GM18907 (cell line): ENCODE measurements at regions not wholly inside any gene's neighbourhood (a gene's known extent, or its start where the extent isn't known, plus 50 kb on each side); places are given as distances from the start of the nearest gene placed in this dataset.

Source experiments
- ATAC-seq: cut with Tn5 transposase; IDR thresholded peaks from one replicate; pipeline ENCODE4 v1.9.1; 2021; ENCODE audit warnings: mild to moderate bottlenecking, moderate library complexity; ENCODE audit not compliant: unreplicated experiment

DNA sequence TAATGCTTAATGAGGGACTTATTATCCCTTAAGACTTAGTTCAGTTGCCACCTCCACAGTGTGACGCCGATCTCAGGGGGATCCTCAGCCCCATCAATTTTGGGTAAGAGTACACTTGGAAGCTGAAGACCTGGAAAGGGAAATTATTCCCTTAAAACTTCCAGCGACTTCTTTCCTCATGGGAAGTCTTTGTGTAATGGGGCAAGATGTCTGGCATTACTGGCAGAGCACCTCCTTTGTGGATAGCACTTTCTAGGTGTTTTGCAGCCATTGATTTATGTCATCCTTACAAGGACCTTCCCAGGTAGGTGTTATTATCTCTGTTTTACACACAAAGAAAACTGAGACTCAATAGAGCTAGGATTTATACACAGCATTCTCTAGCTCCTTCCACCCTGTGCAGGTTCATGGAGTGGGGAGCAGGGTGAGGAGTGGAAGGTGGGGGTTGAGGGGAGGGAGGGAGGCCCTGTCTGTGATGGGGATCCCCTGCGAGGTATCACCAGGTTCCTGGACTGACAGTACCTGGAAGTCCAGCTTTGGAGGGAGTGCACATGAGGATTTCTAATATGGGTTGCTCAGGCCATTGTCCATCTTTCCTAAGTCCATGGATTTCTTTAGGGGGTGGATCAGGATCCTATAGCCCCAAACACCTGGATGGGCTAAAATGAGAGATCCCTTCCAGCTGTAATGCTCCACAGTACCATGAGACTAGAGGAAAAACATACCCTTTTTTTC, 79.4 kb downstream of the MYCN start:
- ATAC-seq, result no peak

DNA sequence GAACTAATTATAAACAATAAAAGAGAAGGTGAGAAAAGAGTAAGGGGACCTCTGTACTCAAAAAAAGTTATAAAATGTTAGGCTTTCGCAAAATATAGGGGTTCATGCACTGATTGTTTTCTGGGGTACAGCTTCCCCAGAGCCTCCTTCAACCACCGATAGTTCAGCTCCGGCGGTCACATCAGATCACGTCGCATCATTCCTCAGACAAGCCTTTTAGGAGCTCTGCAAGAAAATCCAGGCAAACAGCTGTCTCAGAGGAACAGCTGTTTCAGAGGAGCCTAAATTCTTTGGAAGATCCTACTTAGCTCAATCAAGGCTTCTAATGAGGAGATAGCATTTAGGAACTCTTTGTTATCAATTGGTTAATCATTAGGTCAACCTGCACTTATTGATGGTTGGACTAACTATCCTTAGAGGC, 78.7 kb downstream of the MYCN start:
- ATAC-seq, result no peak

DNA sequence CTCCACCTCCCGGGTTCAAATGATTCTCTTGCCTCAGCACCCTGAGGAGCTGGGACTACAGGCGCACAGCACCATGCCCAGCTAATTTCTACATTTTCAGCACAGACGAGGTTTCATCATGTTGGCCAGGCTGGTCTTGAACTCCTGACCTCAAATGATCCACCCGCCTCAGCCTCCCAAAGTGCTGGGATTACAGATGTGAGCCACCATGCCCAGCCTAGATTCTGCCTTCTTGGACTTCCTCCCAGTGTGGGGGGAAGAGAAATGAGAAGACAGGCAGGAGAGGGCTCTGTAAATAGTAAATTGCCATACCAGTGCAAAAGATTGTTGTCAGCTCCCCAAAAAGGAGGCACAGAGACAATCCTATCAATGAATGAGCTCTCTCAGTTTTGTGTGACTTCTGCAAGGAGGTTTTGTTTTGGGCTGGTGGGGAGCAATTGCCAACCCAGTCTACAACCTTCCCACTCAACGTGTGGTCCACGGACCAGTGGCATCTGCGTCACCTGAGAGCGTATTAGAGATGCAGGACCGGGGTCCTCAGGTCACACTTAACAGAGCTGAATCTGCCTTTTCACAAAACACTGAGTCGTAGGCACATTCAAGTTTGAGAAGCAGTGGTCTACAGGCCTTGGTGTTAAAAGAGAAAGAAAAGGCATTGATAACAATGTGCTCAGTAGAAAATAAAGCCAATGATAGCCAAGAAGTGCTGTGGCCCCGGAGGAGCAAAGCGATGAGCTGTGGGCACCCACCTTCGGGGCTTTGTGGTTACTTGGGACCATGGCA, 78.1 kb downstream of the MYCN start:
- no peak for ATAC-seq

DNA sequence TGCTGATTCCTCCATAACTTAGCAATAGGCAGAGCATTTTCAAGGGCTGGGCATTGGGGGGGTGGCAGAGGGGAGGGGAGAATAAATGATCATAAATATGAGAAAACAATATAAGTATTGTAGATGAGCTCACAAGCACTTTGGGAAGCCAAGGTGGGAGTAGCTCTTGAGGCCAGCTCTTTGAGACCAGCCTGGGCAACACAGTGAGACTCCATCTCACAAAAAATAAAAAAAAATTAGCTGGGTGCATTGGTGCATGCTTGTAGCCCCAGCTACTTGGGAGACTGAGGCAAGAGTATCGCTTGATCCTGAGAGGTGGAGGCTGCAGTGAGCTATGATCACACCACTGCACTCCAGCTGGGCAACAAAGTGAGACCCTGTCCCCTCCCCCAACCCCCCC, 75.9 kb downstream of the MYCN start:
- ATAC-seq, result no peak

DNA sequence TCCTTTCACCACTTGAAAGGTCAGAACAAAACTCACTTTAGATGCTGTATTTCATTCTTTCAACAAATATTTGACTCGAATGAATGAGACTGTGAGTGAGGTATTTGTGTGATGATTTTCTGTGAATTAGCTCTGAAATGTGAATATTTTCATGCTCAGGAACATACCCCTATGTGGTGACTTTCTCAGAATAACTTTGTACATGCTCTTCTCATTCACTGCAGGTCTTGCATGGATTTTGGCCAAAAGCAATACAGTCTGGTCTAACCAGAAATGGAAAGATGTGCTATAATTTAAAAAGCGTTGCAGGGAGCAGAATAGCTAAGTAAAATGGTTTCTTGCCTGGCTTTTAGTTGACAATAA, 75.5 kb downstream of the MYCN start:
- ATAC-seq, result no peak

DNA sequence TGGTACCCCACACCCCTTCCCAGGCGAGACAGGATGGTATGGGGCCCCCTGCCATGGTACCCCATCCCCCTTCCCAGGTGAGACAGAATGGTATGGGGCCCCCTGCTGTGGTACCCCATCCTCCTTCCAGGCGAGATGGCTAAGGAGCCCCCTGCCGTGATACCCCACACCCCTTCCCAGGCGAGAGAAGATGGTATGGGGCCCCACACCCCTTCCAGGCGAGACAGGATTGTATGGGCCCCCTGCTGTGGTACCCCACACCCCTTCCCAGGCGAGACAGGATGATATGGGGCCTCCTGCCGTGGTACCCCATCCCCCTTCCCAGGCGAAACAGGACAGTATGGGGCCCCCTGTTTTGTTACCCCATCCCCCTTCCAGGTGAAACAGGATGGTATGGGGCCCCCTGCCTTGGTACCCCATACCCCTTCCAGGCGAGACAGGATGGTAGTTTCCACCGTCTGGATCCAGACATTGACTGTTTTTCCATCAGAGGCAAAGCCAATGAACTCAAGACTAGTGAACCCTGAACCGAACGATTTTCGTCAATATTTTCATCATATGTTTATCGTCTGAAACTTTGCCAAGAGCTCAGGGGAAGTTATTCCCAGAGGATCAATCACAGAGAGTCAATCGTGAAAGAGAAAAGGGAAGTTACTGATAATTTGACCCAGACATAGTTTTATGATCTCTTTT, 75.0 kb downstream of the MYCN start:
- no peak for ATAC-seq

DNA sequence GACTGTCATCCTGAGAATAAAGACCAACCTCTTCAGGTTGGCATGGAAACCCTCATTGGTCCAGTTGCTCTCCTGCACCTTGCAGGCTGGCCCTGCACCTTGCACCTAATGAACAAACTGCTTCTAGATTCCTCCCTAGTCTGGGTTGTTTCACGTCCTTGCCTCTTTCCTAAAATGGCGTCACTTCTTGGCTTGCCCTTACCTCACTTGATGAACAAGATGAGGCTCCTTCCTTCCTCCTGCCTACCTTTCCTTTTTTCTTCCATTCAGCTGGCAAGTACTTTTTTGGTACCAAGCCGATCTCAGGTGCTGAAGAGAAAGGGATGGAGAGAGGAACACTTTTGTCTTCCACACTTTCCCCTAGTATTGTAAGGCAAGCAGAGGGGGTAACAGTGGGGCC, 74.5 kb downstream of the MYCN start:
- no peak for ATAC-seq

DNA sequence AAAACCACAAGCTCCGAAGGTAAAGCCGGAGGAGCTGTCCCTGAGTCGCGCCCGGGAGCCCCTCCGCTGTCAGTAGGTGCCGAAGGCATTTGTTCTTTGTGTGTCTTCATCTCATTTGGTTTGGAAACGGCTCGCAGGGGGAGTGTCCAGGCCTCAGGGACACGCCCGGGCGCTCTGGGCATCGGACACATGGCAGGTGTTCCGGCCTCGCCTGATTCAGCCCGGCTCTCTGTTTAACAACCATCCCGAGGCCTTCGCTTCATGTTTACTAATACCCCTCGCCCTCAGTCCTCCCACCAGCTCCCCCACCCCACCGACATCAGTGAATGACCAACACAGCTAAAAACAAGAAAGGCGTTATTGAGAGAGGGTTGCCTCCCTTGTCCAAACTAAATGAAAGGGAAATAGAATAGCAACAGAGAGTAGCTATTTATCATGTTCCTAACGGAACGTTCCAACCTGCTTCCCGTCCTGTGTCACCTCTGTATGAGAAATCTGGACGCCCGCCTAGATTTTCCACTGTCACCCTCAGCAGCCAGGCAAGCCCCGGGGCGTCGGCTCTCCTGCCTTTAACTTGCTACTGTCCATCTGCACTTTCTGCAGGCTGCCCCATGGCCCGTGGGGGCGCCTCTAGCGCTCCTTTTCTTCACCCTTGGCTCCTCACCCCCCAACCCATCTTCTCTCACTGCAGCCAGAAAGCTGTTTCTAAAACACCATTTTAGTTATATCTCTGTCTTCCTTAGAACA, 73.9 kb downstream of the MYCN start:
- no peak for ATAC-seq

DNA sequence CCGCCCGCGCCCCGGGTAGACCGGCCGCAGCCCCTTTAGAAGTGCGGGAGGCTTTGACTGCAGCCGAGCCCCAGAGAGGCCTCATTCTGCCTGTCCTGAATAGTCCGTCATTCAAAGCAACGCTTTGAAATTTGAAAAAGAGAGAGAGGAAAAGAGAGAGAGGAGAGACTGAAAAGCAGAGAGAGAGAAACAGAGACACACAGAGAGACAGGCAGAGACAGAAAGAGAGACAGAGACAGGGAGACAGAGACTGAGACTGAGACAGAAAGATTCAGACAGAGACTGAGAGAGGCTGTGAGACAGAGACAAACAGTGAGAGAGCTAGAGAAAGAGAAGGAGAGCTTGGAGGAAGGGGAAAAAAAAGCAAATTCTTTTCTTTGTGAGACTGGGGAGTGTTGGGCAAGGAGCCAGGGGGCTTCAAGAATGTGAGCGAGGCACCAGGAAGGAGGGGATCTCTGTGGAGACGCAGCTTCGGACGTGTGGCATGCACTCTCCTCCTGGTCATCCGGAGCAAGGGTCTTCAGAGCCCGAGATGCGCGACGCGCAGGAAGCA, 73.1 kb downstream of the MYCN start:
- no peak for ATAC-seq

DNA sequence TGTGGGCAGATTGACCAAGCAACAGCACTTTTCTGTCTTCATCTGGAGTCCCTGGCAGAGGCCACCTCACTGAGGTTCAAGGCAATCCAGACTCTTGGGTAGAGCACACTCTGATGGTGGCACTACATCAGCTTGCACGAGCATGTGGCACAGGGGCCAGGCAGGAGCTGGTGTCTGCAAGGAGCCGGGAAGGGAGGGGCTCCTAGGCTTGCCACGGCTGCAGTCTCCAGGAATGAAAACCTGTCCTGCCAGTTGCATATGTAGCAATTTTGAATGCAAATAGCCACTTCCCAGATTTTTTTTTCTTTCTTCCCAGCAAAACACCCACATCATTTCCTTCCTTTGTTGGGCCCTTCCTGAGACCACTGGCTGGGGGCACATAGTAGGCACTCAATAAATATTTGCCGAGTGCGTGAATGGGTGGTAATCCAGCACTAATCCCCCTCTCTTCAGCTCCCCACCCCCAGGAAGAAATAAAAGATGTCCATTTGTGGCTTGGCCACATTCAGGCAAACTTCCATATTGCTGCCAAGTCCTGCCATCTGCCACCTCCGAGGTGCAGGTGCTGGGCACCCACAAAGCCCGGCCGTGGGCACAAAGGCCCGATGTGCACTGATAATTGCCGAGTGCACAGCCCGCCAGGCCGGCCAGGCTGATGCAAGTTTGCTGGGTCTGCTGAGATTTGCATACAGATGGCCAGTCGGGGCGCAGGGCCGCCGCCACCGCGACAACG, 72.4 kb downstream of the MYCN start:
- no peak for ATAC-seq

DNA sequence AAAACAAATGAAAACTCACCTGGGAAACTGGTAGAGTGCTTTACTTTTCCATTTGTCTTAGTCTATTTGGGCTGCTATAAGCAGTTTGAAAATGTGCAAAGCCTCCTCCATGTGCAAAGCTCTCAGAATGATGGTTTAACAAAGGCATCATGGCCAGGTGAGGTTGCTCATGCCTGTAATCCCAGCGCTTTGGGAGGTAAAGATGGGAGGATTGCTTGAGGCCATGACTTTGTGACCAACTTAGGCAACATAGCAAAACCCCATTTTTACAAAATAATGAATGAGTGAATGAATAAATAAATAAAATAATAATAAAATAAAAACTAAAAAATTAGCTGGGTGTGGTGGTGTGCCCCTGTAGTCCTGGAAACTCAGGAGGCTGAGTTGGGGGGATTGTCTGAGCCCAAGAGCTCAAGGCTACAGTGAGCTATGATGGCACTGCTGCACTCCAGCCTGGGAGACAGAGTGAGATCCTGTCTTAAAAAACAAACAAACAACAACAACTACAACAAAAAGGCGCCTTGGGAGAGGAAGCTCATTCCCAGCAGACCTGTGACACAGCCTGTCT, 71.8 kb downstream of the MYCN start:
- ATAC-seq, result no peak

DNA sequence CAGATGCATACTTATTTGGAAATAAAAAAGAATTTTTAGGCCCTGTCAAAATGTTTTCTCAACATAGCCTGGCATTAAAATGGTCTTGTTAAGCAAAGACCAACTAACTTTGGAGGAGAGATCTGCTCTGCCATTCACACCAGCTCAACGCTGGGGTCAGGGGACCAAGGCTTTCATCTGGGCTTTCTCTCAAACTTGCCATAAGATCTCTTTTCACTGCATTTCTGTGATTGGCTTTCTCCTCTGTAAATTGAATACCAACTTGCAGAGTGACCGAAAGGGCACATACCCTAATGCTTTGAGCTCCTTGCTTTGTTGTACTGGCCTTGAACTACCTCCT, 71.2 kb downstream of the MYCN start:
- ATAC-seq, result no peak

DNA sequence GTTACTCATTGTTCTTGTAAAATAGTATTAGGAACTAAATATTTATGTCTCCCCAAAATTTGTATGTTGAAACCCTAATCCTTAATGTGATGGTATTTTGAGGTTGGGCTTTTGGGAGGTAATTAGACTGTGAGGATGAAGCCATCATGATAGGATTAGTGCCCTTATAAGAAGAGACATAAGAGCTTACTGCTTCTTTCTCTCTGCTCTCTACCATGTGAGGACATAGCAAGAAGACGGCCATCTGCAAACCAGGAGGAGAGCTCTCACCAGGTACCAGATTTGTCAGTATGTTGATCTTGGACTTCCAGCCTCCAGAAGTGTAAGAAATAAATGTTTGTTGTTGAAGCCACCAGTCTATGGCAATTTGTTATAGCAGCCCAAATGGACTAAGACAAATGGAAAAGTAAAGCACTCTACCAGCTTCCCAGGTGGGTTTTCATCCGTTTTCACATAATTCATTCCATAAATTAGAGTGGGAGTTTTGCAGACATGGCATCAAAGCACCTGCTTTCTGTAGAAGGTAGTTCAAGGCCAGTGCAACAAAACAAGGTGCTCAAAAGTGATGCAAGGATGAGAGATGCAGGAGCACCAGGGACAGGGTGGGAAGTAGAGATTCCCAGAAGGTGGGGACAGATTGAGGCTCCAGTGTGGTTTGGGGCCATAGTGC, 70.7 kb downstream of the MYCN start:
- ATAC-seq, result no peak

DNA sequence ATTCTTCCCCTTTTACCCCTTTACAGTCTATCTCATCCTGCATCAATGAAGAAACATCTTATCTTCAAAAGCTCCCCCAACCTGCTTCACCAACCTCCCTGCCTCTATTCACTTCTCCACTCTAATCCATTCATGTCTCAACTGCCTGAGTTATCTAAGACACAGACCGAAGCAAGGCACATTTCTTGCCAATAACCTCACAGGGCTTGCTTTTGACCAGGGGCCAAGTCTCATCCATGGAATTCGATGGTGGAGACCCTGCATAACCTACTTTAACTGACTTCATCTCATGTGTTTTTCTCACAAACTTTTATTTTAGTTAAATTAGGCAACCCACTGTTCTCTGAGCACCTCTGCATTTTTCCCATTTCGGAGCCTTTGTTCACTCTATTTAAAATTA, 69.7 kb downstream of the MYCN start:
- ATAC-seq, result no peak

DNA sequence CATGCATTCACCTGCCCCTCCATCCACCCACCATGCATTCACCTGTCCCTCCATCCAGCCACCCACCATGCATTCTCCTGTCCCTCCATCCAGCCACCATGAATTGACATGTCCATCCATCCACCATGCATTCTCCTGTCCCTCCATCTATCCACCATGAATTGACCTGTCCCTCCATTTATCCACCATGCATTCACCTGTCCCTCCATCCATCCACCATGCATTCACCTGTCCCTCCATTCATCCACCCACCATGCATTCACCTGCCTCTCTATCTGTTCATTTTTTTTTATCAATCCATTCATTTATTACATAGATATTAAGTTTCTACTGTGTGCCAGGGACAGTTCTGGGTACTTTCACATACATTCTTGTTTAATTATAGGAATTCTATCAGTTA, 69.2 kb downstream of the MYCN start:
- ATAC-seq, result no peak

DNA sequence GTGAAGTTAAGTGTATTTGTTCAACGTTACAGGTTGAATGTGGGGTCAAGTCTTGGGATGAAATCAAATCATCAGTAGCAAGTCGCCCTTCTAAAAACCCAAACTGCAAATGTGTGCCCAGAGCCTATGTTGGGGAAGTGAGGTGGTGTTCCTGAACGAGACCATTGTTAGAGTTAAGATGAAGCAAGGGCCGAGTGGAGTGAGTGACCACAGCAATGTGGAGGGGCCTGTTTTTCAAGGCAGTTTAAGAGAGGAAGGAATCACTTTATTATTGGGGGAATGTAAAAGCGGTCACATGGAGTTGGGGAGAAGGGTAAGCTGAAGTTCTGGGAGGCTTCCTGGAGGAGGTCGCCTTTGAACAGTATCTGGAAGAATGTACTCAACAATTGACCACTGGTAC, 68.5 kb downstream of the MYCN start:
- no peak for ATAC-seq

DNA sequence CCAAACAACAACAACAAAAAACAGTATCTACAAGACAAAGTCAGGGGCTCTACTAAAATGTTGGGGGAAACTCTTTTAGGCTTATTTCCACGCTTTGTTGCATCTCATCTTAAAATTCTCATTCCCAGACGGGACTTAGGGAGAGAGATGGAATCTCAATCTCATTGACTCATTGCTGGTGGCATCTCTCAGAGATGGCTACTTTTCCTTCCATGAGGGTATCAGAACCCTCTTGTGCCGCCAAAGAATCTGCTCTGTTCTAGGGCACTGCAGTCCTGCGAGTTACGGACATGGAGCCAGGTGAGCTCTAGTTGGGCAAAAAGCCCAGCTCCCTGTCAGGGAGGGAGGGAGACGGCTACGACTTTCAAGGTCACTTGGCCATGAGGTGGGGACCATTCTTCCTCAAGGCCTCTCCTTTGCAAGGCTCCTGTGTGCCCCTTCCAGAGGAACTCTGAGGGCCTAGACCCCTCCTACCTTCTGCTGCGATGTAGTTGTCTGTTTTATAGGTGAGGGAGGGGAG, 68.0 kb downstream of the MYCN start:
- no peak for ATAC-seq

DNA sequence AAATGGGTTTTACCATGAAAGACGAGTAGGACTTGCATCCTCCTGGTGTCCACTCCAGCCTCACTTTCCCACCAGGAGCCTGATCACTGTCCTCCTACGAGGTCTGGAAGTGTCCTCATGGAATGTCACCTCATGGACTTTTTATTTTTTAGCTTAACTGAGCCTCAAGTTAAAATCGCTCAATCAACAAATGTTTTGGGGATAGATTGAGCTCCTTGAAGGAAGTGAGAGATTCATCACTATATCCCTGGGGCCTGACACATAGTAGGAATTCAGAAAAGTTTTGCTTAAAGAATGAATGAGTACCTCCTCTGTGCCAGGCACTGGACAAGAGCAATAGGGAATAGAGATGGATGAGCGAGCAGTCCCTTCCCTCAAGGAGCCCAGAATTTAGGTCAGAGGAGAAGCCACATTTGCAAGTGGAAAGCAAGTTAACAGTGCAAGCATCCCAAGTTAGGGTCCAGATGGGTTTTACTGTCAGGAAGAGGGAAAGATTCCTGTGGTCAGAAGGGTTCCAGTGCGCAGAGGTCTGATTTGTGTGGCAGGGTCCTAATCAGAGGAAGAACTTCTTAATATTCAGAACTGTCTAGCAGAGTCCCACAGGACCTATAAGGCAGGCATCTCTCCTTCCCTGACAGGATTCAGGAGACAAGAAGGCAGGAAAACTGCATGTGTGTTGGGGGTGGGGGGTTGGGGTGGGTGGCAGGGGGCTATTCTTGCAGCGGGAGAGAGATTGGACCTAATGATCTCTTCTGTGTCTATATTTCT, 67.0 kb downstream of the MYCN start:
- ATAC-seq, result no peak
